GM10266 (cell line): ENCODE measurements at regions not wholly inside any gene's neighbourhood (a gene's known extent, or its start where the extent isn't known, plus 50 kb on each side); places are given as distances from the start of the nearest gene placed in this dataset.

Source experiments
- DNase-seq: peaks from one replicate; pipeline ENCODE4 v3.0.0; 2012; ENCODE audit errors: extremely low spot score
- TF ChIP-seq, protein P1 (sequence below): IDR thresholded peaks from 2 replicates; pipeline ENCODE4 v1.5.1; 2012; ENCODE audit warnings: mild to moderate bottlenecking, low read depth; ENCODE audit not compliant: control insufficient read depth, insufficient read depth; ENCODE audit errors: missing control alignments

DNA sequence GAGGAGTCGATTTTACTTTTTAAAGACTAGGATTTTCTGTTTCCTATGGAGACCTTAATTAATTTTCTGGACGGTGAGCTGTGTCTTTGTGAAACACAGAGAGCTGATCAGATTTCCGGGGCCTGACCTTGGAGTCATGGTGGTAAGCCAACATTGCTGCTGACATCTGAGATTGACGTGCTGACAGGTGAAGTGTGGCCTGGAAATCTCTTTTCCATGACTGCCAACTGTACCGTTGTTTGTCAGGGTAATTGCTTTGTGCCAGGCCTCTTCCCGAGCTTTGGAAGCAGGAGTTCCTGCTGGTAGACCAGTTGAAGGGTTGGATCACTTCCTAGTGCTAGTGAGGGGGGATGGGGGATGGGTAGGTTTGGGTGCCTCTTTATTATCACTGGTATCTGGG, 71.2 kb downstream of the ADRA2A start:
- TF ChIP-seq, protein P1, sequence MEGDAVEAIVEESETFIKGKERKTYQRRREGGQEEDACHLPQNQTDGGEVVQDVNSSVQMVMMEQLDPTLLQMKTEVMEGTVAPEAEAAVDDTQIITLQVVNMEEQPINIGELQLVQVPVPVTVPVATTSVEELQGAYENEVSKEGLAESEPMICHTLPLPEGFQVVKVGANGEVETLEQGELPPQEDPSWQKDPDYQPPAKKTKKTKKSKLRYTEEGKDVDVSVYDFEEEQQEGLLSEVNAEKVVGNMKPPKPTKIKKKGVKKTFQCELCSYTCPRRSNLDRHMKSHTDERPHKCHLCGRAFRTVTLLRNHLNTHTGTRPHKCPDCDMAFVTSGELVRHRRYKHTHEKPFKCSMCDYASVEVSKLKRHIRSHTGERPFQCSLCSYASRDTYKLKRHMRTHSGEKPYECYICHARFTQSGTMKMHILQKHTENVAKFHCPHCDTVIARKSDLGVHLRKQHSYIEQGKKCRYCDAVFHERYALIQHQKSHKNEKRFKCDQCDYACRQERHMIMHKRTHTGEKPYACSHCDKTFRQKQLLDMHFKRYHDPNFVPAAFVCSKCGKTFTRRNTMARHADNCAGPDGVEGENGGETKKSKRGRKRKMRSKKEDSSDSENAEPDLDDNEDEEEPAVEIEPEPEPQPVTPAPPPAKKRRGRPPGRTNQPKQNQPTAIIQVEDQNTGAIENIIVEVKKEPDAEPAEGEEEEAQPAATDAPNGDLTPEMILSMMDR, result no peak
- no peak for DNase-seq

DNA sequence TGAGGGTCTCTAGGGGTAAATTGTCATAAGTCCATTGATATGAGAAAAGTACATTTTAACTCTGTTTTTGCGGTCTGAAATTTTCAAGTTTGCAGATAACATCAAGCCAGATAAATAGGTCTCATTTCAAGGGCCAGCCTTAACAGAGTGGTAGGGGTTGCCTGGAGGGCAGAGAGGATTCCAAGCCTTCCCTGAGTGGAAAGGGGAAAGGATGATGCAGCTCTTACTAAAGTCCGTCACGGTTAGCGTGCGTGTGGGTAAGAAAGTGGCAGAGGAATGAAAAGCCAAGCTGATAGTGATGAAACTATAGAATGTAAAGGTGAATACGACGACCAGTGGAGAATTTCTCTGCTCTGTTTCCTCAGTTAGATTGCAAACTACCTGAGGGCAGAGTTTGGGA, 71.6 kb downstream of the ADRA2A start:
- DNase-seq, result no peak
- TF ChIP-seq, protein P1, result no peak

DNA sequence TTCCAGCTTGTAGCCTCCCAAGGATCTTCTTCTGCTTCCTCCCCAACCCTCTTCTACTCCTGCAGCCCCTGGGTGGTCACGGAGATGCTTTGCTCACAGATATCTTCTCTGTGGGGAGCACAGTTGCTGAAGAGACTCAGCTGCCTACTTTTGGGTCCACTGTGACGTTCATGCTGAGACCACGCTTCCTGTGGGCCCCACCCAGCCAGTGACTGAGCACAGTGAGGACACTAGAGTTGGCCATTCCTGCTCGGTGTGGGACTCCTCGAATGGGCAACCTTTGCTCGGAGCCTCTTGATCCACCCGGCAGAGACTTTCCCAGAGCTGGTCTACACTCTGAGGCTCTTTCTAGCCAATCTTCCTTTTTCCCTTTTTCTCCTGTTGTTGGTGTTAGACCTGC, 73.9 kb downstream of the ADRA2A start:
- DNase-seq, result no peak
- TF ChIP-seq, protein P1, result no peak

DNA sequence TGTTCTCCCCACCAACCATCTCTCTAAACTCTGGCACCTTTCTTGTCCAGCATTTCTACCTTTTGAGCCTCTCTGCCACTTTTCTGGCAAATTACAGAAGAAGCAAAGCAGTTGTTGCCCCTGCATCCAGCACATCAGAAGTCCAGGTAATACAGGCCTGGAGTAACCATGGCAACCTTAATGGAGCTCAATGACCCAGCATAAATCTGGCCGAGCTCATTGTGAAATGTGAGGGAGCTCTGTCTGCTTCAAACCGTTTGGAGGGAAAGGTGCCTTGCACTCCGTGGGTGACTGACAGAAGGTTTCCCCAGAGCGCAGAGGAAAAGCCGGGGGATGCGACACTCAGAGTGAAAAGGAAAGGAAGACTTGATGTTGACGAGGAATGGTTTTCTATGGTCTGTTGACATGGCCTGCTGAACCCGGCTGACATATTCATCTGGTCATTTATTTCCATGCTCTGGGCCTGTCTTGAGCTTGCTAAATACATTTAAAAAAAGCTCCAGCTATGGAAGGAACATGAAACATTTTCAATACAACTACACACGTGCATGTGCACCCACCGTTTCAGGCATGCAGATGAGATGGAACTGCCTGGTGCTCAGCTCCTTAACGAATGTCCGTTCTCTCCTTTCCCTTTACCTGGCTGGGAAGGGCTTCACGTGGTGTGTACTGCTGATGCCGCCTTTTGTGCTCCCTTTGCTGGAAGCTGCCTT, 74.9 kb downstream of the ADRA2A start:
- TF ChIP-seq, protein P1, result no peak
- no peak for DNase-seq

DNA sequence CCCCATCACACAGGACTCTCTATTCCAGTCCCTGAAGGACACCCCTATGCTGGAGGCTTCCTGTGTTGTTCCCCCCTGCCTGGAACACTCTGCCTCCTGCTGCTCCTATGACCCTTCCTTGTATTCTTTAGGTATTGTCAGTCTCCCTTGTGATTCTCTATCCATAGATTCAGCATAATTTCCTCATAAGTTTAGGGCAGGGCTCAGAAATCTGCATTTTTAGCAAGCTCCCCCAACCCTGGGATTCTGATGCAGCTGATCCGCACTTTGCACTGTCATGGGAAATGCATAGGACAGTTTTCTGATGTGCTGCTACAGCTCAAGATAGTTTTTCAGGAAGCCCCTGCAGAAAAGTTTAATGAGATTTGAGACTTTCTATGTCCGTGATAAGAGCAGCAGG, 79.9 kb downstream of the ADRA2A start:
- TF ChIP-seq, protein P1, result no peak
- no peak for DNase-seq

DNA sequence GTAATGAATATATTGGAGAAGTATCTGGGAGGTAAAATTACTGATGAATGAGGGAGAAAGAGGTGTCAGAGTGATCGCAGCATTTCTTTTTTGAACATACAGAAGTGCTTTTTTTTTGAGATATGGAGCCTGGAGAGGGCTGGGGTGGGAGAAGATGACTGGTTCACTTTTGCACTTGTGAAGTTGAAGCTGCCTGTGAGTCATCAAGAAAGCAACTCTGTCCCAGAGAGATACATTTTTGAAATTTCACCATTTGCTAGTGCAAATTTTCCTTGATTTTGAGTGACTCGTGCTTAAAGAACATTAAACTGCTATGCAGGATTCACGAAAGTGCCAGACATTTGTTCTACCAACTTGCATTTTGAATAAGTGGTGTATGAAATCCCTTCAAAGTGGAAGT, 81.8 kb downstream of the ADRA2A start:
- no peak for DNase-seq
- TF ChIP-seq, protein P1, result no peak

DNA sequence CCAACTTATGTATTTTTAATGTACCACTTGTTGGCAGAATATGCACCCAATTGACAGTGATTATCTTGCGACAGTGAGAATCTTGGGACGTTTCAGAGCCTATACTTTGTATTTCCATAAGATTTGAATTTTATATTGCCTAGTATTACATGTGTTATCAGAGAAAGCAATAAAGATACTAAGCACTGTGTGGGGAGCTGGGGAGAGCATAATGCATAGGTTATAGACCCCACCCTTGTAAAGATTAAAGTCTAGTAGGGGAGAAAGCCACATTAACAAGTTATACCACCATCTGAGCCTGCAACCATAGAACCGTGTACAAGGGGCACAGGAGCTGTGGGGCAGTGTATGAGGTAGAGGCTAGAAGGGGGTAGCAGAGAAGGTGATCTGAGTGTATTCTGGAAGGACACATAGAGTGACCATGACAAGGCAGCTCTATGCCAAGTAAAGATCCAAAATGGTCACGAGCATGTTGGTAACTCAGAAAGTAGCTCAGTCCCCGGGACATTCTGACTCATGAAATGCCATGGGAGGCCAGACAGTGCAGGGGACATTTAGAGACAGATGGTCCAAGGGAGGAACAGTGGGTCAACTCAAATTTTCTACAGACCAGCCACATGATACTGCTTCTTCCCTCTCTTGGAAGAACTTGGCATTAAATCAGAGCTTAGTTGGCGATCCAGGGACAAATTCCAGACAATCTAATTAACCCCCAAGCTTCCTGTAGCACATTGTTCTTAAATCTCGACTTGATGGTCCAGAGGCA, 84.5 kb downstream of the ADRA2A start:
- TF ChIP-seq, protein P1, result no peak
- no peak for DNase-seq
